Stimulated activated CD4-positive, alpha-beta T cell treated with anti-CD3 and anti-CD28 coated beads, Interleukin-2, amount 100 ng/mL, for 48 hours (primary cell): ENCODE measurements at regions not wholly inside any gene's neighbourhood (a gene's known extent, or its start where the extent isn't known, plus 50 kb on each side); places are given as distances from the start of the nearest gene placed in this dataset.

Experiments used
- DNase-seq, 2 donors: peaks; one replicate each; pipeline ENCODE4 v3.0.0-alpha.2; 2020

GRCh38 chr1:189496768-189497167 lies 980.9 kb downstream of the BRINP3 start:
- DNase-seq: no peak

DNA sequence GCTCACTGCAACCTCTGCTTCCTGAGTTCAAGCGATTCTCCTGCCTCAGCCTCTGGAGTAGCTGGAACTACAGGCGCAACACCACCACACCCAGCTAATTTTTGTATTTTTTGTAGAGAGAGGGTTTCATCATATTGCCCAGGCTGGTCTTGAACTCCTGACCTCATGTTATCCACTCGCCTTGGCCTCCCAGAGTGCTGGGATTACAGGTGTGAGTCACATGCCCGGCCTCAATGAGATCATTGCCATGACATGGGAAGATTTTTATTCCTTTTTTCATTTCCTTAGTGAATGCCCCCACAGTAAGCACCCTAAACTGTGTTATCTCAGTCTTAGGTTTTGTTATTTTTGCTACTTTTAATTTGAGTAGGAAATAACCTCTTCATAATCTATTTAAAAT lies 977.9 kb downstream of the BRINP3 start:
- DNase-seq: no peak

DNA sequence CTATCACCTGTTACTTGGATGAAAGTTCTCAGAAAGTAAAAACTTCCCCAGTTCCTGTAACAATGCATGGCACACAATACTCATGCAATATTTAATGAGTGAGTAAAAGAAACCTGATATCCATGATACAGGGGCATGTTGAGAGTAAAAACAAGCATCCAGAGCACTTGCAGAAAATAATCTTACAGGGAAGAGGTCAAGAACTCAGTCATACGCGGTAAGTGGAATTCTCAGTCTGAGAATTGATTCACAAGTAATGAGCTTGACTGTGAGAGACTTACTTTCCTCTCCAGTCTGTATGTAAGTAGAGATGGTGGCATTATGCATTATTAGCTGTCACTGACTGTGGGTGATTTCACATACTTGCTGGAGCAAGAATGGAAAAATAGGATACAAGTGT lies 976.9 kb downstream of the BRINP3 start:
- no peak for DNase-seq

DNA sequence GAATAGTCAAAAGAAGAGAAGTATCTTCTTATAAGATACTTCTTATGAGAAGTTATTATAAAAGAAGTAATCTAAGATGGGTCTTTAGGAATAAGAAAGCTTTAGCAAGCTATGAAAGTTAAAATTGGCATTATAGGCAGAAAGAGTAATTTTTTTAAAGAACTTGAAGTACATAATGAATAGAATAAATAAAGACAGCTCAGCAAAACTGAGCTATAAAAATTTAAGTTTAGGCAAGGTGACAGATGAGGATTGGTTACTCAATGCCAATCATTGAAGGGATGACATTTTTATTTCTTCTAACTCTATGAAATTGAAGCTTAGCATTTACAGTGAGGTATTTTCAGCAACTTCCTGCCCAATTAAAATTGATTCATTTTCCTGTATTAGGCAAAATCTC lies 966.8 kb downstream of the BRINP3 start:
- DNase-seq: no peak

DNA sequence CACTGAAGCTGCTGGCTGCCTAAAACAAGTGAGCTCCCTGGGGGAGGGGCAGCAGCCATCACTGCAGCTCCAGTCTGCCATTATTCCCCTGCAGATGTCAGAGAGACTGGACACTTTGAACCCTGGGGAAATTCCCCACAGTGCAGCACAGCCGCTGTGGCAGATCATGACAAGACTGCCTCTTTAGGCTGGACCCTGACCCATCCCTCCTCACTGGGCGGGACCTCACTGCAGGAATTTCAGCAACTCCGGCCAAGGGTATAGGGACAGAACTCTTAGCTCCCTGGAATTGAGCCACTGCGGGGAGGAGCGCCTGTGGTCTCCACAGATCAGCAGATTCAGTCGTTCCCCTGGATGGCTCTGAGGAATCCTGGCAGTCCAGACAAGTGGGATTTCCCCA lies 964.6 kb downstream of the BRINP3 start:
- DNase-seq: no peak

- DNase-seq: no peak
Measured at GRCh38 chr1:189522441-189522840, 955.2 kb downstream of the BRINP3 start.

- no peak for DNase-seq
Measured at GRCh38 chr1:189524501-189524900, 953.2 kb downstream of the BRINP3 start.

DNA sequence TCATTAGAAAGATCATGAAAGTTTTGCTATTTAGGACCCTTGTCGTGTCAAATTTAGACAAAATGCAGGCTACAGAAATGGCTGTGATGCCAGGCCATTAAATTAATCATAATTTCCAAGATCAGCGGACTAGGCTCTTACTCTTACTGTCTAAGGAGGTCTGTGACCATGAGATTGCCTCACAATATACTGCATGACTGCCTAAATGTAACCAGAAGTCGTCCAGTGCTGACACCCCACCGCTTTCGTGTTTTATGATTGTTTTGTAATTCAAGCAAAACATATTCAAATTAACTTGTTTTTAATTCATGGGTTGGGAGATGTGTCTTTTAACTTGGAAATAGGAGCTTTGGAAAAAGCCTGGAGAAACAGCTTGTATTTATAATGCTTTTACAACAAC lies 947.5 kb downstream of the BRINP3 start:
- no peak for DNase-seq

- DNase-seq: no peak
Measured at GRCh38 chr1:189538271-189538670, 939.4 kb downstream of the BRINP3 start.

GRCh38 chr1:189550498-189550897 lies 927.2 kb downstream of the BRINP3 start:
- DNase-seq: no peak

DNA sequence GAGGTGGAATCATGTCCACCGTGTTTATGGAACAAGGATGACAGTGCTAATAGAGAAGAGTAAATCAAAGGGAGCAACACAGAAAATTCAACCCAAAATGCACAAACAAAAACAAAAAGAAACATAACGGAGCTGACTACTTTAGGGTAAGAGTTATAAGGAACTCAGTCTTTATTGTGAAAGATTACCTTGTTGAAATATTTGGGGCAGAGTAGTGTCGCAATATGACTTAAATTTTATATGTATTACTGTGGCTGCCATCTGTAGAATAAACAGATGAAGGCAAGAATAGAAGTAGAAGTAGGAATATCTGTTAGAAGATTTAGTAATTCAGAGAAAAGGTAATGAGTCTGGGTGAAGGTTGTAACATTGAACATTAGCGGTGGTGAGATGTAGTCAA lies 913.9 kb downstream of the BRINP3 start:
- DNase-seq: no peak

- DNase-seq: no peak
Measured at GRCh38 chr1:189567890-189568289, 909.8 kb downstream of the BRINP3 start.

- DNase-seq: no peak
Measured at GRCh38 chr1:189596197-189596596, 881.5 kb downstream of the BRINP3 start.

DNA sequence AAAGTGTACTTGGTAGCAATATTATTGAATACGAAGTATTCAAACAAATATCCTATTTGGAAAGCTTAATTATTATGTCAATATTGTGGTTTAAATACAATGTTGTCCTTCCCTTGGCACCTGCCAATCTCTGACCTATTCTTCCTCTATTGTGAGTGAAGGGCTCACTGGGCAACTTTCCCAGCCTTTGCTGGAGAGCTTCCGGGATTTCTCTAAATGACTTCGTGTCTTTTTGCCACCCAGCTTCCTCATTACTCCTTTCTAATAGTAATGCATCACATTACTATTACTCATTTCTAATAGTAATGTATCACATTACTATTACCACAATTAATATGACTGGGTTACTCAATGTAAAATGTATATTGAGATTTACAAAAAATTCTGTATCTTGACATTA lies 880.6 kb downstream of the BRINP3 start:
- no peak for DNase-seq

DNA sequence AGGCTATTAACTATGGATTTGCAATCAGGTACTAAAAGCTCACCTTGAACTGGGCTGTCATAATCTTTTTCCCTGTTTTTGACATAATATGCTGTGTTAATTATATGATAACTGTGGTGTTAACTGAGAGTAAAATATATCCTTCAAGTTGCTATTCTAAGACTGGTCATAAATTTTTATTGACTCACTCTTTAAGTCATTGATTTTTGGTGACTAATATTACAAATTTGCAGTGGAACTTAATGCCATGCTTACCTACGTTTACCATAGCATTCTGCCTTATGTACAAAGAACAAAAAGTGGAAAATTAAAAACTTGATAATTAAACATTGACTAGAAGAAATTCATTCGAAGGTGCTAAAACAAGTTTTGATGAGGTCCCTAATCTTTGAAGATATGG lies 872.4 kb downstream of the BRINP3 start:
- DNase-seq: no peak

DNA sequence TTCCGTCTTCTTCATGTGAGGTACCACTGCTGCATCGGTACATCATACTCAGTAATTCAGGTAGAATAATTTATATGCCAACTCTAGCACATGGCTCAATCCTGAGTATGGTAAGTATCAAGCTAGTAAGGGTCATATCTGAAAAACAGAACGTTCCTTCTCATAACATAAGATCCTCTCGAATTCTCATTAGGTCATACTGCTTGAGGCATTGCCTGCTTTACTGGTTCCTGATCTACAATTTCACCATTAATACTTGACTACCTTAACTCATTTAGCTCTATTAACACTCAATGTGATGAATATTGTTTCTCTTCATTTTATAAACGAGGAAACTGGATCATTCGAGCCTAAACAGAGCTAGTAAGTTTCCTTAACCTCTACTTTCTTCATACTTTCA lies 871.6 kb downstream of the BRINP3 start:
- no peak for DNase-seq

GRCh38 chr1:189606795-189607476 lies 870.7 kb downstream of the BRINP3 start:
- DNase-seq: no peak

DNA sequence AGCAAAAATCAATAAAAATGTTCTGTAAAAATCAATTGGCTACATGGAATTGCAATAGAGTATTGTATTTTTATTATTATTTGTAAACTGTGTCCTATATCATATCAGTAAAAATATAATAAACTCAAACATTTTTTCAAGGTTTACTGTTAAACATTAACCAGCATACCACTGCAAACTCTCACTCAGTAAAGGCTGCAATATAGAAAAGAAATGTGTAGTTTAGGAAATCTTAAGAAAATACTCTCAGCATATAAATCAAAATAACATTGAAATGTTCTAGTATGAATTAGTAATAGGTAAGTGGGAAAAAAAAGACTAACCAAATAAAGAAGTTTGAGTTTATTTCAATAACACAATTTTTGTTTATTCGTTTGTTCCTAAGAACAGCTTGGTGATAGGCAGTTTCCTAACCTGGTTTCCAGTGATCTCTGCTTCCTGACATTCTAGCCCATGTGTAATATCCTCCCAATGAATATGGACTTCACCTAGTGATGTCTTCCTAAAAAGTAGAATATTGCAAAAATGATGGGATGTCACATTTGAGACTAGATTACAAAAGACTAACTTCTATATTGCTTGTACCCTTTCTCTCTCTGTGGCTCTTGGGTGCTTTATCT lies 870.1 kb downstream of the BRINP3 start:
- DNase-seq: no peak

GRCh38 chr1:189609167-189609566 lies 868.5 kb downstream of the BRINP3 start:
- no peak for DNase-seq

- DNase-seq: no peak
Measured at GRCh38 chr1:189616893-189617292, 860.8 kb downstream of the BRINP3 start.

DNA sequence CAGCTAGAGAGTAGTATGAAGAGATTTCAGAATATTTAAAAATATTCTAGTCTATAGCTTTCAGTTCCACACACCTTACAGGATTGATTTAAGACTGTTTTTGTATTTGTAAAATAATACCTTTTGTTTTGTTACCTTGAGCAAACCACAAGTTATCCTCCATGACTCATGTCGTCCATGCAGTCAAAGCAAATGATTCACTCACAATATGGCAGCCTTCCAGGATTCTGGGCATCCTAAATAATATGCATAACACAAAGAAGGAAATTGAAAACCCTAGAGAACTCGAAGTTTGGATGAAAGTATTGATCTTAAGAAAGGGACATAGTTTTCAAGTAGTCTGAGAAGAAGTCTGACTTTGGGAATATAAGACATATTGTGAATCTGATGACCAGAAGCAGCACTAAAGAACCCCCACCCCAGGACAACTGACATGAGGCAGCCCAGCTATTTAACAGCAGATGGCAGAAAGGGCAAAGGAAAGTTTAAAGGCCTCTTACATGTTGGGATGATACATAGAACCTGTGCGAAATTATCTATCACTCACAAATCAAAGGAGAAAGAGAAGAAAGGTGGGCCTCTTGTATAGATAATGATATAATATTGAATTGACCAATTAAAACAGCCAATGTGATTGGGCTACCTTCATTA lies 857.9 kb downstream of the BRINP3 start:
- no peak for DNase-seq

DNA sequence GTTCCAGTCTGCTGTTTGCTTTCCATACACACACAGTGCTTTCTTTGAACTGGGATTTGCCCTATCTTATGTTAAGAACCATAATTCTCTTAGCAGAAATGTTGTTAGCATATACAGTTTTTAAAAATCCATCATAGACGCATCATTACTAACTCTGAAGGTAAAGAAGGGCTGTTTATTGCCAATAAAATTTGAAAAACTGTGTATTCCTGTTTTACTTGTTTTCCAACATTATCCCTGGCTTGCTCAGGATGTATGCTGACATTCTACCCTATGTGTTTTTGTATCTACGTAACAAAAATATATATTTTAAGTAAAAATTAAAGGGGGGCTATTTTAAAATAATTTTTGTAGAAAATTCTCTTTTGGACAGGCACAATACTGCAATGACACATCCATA lies 857.2 kb downstream of the BRINP3 start:
- DNase-seq: no peak

DNA sequence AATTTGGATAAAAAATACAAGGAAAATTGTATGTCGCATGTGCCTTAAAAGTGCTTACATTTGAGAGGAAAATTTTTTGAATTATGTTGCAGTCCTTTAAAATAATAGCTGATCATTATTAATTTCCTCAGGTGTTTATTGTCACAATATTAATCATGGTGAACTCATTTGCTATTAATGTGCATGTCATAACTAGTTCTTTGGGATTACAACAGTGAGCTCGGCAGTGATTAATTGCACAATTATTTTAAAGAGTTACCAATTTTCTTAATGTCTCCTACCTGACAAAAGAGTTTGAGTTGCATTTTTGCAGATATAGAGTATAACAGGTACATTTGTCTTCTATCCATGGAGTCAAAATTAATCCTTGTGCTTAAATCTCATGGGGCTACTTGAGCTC lies 854.3 kb downstream of the BRINP3 start:
- DNase-seq: no peak

DNA sequence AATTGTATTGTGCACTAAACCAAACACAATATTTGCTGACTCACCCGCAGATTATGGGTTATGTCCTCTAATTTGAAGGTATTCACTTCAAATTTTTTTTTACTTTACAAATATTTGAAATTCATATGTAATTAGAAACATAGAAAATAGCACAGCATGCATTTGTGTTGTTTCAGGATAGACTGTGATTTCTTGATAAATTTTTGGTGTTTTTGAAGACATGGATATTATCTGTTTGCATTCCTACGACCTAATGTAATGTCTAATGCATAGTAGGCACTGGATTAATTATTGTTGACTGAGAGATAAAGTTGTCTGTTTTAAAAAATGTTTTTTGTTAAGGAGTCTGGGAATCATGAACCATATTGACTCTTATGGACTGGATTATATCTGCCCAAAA lies 850.2 kb downstream of the BRINP3 start:
- DNase-seq: no peak

DNA sequence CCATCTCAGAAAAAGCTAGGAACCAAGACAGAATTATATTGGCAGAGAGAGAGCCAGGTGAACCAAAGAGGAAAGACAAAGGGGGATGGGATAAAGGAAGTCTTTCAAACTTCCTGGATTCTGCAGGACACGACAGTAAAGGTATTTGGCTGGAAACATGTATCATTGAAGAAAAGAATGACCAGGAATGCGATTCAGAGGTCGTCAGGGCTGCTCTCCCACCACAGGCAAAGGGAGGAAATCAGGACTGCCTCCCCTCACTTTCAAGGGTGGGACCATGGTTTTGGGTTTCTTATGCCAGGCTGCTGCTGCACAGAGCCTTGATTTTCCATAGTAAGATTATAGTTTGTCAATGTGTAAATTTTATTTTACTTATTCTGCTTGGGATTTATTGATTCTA lies 848.8 kb downstream of the BRINP3 start:
- no peak for DNase-seq
